ENCODE measurements at regions not wholly inside any gene's neighbourhood (a gene's known extent, or its start where the extent isn't known, plus 50 kb on each side); places are given as distances from the start of the nearest gene placed in this dataset.

GRCh38 chr5:157914151-157914788, 55.3 kb upstream of the CLINT1 start:
- TF ChIP-seq CTCF (IDR thresholded peaks at IDR 0.05 in 4 of 5, conservative IDR thresholded peaks at IDR 0.05 in 1 of 5) (no peak), POLR2A (IDR thresholded peaks at IDR 0.05) (no peak)

All from gastrocnemius medialis (tissue), 4 donors.